HepG2 (cell line): ENCODE measurements at regions not wholly inside any gene's neighbourhood (a gene's known extent, or its start where the extent isn't known, plus 50 kb on each side); places are given as distances from the start of the nearest gene placed in this dataset.

Experiments
- GLI4 ChIP-seq: sonication (generic); formaldehyde crosslinking; IDR thresholded peaks from 2 replicates; pipeline ENCODE4 v1.5.1; 2020; ENCODE audit warnings: missing genetic modification reagents, mild to moderate bottlenecking, moderate library complexity, borderline replicate concordance
- PHB2 ChIP-seq: fragments of 450-650 bp; IDR thresholded peaks from 2 replicates; pipeline ENCODE4 v1.6.1; 2018; ENCODE audit not compliant: partially characterized antibody
- PHF5A ChIP-seq: IDR thresholded peaks from one replicate; pipeline ENCODE4 v1.6.1; 2018; ENCODE audit warnings: low read depth, missing genetic modification reagents; ENCODE audit not compliant: unreplicated experiment
- REL ChIP-seq: sonication (generic); formaldehyde crosslinking; conservative IDR thresholded peaks from 2 replicates; pipeline ENCODE4 v1.8.0; 2022; ENCODE audit warnings: mild to moderate bottlenecking, missing genetic modification reagents, moderate library complexity
- SKI ChIP-seq: fragments of 450-650 bp; IDR thresholded peaks from one replicate; pipeline ENCODE4 v1.6.1; 2018; ENCODE audit warnings: mild to moderate bottlenecking; ENCODE audit not compliant: partially characterized antibody
- SOX5 ChIP-seq: IDR thresholded peaks from 2 replicates; pipeline ENCODE4 v1.6.1; 2016; ENCODE audit warnings: borderline replicate concordance
- ZNF10 ChIP-seq: sonication (generic); formaldehyde crosslinking; IDR thresholded peaks from 2 replicates; pipeline ENCODE4 v1.4.0; 2020; ENCODE audit warnings: mild to moderate bottlenecking, low read depth, missing genetic modification reagents, borderline replicate concordance
- ZNF292 ChIP-seq: sonication (generic); formaldehyde crosslinking; IDR thresholded peaks from 2 replicates; pipeline ENCODE4 v1.8.1; 2022; ENCODE audit warnings: mild to moderate bottlenecking, low read depth, missing genetic modification reagents, borderline replicate concordance
- ZNF317 ChIP-seq: sonication (generic); formaldehyde crosslinking; IDR thresholded peaks from 2 replicates; pipeline ENCODE4 v1.5.0; 2020; ENCODE audit warnings: mild to moderate bottlenecking, missing genetic modification reagents
- ZNF841 ChIP-seq: sonication (generic); formaldehyde crosslinking; IDR thresholded peaks from 2 replicates; pipeline ENCODE4 v1.8.1; 2023; ENCODE audit warnings: missing genetic modification reagents, borderline replicate concordance
- ZSCAN20 ChIP-seq: sonication (generic); formaldehyde crosslinking; IDR thresholded peaks from 2 replicates; pipeline ENCODE4 v1.4.0; 2020; ENCODE audit warnings: missing genetic modification reagents, mild to moderate bottlenecking, borderline replicate concordance
- TF ChIP-seq, protein P1 (sequence below): sonication (generic); formaldehyde crosslinking; IDR thresholded peaks from 2 replicates; pipeline ENCODE4 v1.8.1; 2022; ENCODE audit warnings: low read depth, mild to moderate bottlenecking, missing genetic modification reagents
- TF ChIP-seq, protein P2 (sequence below): sonication (generic); formaldehyde crosslinking; IDR thresholded peaks from 2 replicates; pipeline ENCODE4 v1.4.0; 2020; ENCODE audit warnings: mild to moderate bottlenecking, missing genetic modification reagents, borderline replicate concordance
- TF ChIP-seq, protein P3 (sequence below): sonication (generic); formaldehyde crosslinking; IDR thresholded peaks from 2 replicates; pipeline ENCODE4 v1.5.0; 2020; ENCODE audit warnings: mild to moderate bottlenecking, missing genetic modification reagents

DNA sequence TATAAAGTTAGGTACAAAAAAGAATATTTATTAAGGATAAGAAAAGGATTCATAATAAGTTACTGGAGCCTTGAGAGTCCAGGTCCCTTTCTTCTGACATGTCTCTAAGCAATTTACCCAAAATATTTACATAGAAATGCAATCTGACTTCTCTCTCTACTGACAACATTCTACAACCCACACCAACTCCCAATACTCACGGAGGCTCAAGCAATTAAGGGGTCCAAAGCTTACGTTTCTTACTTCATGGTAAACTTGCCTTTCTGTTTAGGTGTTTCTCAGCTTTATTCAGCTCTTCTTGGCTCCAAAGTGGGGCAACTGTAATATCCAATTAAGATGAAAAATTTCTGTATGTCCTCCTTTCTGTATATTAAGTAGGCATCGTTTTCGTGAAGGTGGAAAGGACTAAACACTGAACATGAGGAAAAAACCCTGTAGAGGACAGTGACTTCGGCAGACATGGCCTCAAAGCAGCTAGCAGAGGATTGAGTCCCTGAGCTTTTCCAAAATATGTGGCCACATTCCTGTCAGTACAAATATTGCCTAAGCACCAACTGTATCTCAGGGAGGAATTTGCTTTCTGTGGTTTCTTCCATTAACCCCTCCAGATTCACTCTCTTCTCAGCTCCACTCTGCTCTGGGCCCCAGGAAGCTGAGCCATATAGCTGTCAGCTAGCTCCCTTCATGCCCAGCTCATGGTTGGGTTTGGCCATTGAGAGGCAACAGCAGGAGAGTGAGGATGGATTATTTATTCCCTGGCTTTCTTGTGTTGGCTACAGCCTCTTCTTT, 67.9 kb upstream of the GLS start (continued):
- no peak for TF ChIP-seq ZSCAN20 (CRISPR knock-in tag)
- TF ChIP-seq, protein P1, sequence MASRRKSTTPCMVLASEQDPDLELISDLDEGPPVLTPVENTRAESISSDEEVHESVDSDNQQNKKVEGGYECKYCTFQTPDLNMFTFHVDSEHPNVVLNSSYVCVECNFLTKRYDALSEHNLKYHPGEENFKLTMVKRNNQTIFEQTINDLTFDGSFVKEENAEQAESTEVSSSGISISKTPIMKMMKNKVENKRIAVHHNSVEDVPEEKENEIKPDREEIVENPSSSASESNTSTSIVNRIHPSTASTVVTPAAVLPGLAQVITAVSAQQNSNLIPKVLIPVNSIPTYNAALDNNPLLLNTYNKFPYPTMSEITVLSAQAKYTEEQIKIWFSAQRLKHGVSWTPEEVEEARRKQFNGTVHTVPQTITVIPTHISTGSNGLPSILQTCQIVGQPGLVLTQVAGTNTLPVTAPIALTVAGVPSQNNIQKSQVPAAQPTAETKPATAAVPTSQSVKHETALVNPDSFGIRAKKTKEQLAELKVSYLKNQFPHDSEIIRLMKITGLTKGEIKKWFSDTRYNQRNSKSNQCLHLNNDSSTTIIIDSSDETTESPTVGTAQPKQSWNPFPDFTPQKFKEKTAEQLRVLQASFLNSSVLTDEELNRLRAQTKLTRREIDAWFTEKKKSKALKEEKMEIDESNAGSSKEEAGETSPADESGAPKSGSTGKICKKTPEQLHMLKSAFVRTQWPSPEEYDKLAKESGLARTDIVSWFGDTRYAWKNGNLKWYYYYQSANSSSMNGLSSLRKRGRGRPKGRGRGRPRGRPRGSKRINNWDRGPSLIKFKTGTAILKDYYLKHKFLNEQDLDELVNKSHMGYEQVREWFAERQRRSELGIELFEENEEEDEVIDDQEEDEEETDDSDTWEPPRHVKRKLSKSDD = peak; percentile 34; the same call in 1 of the 2 replicates
- no peak for TF ChIP-seq ZNF10 (CRISPR knock-in tag)
- no peak for TF ChIP-seq SKI
- TF ChIP-seq PHB2 = no peak
- no peak for TF ChIP-seq REL (CRISPR knock-in tag)
- TF ChIP-seq, protein P2, sequence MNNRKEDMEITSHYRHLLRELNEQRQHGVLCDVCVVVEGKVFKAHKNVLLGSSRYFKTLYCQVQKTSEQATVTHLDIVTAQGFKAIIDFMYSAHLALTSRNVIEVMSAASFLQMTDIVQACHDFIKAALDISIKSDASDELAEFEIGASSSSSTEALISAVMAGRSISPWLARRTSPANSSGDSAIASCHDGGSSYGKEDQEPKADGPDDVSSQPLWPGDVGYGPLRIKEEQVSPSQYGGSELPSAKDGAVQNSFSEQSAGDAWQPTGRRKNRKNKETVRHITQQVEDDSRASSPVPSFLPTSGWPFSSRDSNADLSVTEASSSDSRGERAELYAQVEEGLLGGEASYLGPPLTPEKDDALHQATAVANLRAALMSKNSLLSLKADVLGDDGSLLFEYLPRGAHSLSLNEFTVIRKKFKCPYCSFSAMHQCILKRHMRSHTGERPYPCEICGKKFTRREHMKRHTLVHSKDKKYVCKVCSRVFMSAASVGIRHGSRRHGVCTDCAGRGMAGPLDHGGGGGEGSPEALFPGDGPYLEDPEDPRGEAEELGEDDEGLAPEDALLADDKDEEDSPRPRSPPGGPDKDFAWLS (CRISPR knock-in tag) = no peak
- TF ChIP-seq ZNF841 (CRISPR knock-in tag) = no peak
- no peak for TF ChIP-seq PHF5A
- TF ChIP-seq, protein P3, sequence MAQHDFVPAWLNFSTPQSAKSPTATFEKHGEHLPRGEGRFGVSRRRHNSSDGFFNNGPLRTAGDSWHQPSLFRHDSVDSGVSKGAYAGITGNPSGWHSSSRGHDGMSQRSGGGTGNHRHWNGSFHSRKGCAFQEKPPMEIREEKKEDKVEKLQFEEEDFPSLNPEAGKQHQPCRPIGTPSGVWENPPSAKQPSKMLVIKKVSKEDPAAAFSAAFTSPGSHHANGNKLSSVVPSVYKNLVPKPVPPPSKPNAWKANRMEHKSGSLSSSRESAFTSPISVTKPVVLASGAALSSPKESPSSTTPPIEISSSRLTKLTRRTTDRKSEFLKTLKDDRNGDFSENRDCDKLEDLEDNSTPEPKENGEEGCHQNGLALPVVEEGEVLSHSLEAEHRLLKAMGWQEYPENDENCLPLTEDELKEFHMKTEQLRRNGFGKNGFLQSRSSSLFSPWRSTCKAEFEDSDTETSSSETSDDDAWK (CRISPR knock-in tag) = no peak
- peak; percentile 42; the same call in 1 of the 2 replicates for TF ChIP-seq ZNF317 (CRISPR knock-in tag)
- TF ChIP-seq GLI4 (CRISPR knock-in tag) = no peak
- TF ChIP-seq SOX5 = peak; percentile 66
- TF ChIP-seq ZNF292 (CRISPR knock-in tag) = peak; percentile 67; the same call in 1 of the 2 replicates
